GM18867 (cell line): ENCODE measurements at regions not wholly inside any gene's neighbourhood (a gene's known extent, or its start where the extent isn't known, plus 50 kb on each side); places are given as distances from the start of the nearest gene placed in this dataset.

ENCODE experiments used
- ATAC-seq: cut with Tn5 transposase; IDR thresholded peaks from one replicate; pipeline ENCODE4 v1.9.1; 2021; ENCODE audit warnings: mild to moderate bottlenecking, moderate library complexity; ENCODE audit not compliant: unreplicated experiment

DNA sequence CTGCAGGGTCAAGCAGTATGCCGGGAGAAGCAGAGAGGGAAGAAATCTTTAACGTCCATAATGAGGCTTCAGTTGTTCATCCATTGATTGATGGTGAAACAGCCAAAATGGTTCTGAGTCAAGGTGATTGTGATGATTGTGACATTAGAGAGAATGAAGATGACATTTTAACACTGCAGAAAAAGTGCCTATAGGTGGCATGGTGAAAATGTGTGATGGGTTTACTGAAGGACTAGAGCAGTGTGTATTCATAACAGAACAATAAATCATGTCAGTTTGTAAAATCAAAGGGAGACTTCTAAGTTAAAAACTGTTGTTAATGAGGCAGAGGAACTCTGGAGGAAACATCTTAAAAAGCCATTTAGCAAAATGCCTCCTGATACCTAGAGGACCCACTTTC is 57.7 kb upstream of the CAND1 start:
- no peak for ATAC-seq

DNA sequence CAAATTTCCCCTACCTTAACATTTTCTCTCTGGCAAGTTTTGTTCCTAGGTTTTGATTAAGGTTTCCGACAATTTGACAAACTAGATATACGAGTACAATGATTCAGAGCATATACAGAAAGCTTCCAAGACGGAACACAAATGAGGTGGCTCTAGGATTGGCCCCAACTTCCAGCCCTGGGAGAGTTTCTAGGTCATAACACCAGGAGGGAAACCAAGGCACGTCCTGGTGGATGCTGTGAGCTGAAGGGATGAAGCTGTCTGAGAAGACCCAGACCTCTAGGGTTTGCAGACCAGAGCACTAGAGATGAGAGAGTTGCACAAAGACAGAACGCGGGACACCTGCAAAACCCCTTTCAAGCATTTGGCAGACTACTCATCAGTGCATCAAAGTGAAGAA is 51.5 kb upstream of the CAND1 start:
- ATAC-seq, result no peak
